ENCODE measurements at regions not wholly inside any gene's neighbourhood (a gene's known extent, or its start where the extent isn't known, plus 50 kb on each side); places are given as distances from the start of the nearest gene placed in this dataset.

DNA sequence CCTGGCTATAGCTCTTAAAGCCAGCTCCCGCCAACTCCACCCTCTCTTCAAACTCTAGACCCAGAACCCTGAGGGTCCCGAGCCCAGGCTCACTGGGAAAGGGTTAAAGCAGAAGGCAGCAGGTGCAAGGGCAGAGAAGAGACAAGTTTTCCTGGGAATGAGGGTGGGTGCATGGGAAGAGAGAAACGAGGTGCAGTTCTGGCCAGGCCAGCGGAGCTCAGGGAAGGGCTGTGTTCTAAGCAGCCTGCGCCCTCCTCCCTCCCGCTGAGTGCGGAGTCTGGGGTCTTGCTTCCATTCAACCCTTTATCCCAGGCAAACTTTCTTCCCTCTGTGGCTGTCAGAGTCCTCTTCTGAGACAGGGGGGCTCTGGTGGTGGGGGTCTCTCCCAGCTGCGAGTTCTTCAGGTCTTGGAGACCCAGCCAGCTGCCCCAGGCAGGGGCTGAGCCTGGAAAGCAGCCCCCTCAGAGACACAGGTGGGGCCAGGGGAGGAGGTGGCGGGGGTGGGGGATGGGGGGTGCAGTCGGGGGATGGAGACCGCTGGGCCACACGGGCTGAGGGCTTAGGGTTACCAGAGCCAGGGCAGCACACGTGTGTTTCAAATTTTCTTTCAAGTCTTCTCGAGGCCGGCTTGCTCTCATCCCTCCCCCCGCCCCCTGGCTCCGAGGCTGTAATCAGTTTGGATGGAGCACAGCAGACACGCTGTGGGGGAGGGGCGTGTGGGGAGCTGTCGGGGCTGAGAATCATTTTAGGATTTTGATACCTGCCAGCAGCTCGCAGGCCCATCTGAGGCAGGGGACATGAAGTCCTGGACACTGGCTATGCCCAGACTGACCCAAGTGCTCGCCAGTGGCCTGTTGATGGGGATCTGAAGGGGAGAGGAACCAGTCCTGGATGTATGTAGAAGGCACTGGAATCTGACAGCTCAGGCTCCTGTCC lies 169.6 kb upstream of the SMIM23 start:
- Histone ChIP-seq H3K4me3 (ENCODE audit: low read length) (no peak overlapping the region), H3K9me3 (ENCODE audit: control insufficient read depth in 2 of 3, low read length in 3 of 3) (no peaks in the 10 kb centered on the region), H3K4me1 (ENCODE audit: control insufficient read depth in 2 of 2, insufficient read depth in 2 of 2, low read length in 2 of 2) (no peaks in the 10 kb centered on the region), H3K36me3 (ENCODE audit: control insufficient read depth in 2 of 3, insufficient read depth in 3 of 3, low read length in 3 of 3) (no peaks in the 10 kb centered on the region), H3K27me3 (ENCODE audit: control insufficient read depth in 2 of 2, insufficient read depth in 2 of 2, low read length in 2 of 2) (no peaks in the 10 kb centered on the region), H3K27ac (ENCODE audit: low read depth, low read length) (no peak overlapping the region)
- CTCF ChIA-PET: no interaction called here
- Mint-ChIP-seq H3K9me3 (peaks cover 0 to 1% (median 0%) of the 10 kb centered on the region in 11 donors), H3K36me3 (no peaks in the 10 kb centered on the region), H3K27ac (no peak overlapping the region), H3K4me3 (no peak overlapping the region), H3K4me1 (no peaks in the 10 kb centered on the region), H3K27me3 (peaks cover 0 to 21% (median 9%) of the 10 kb centered on the region in 5 donors)
- POLR2A ChIA-PET: no interaction called here
- DNase-seq (no peak), ATAC-seq (no peak)
- intact Hi-C loops (cut with micrococcal nuclease): no loop called here

DNA sequence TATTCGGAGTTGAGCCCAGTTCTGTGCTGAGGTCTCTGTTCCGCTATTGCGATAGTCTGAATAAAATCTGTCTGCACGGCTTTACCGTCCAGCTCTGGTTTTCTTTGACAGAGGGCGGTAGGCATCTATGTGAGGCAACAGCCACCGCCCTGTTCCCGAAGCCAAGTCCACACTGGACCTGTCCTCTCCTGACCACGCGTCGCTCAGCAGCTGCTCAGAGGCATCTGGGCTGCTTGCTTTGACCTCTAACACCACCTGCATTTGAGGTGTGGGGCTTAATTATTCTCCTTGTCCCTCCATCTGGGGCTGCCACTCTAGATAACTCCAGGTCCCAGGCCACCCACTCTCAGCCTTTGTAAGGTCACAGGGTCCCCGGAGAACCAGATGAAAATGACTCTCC lies 168.4 kb upstream of the SMIM23 start:
- ATAC-seq: no peak
- POLR2A ChIA-PET: no interaction called here
- H3K4me3 Mint-ChIP-seq: no peak overlapping the region

DNA sequence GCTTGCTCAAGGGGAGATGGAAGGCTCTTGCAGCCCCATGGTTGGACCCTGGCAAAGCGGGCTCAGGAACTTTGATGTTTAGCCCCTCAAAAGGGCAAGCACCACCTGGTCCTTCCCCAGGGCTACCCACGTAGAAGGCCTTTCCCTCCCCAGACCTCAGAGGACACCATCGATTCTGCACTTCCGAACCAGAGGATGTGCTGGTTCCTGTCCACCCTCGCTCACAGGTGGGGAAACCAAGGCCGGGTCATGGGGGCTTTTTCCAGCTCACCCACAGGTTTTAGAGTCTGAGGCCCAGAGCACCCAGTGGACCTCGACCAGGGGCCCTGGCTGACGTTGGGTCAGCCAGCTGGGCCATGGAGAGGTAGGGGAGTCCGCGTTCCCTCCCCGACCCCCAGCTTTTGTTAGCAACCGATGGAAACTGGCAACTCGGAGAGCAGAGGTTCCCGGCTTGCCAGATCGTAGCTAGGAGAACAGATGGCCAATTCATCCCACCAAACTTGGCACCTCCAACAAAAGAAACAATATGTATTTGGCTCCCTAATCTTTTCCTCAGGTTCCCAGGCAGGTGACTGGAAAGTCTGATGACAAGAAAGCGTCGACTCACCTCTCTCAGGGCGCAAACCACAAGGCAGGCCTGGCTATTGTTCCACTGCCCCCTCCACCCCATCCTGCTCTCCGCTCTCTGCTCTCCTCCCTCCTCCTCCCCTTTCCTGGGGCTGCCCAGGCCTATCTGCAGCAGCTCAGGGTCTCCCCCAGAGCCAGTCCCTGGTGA lies 167.6 kb upstream of the SMIM23 start:
- no peaks in the 10 kb centered on the region for H3K36me3 Mint-ChIP-seq
- ATAC-seq (no peak), DNase-seq (no peak)
- POLR2A ChIA-PET: no interaction called here
- Histone ChIP-seq H3K4me3 (ENCODE audit: low read length) (no peak overlapping the region), H3K27me3 (ENCODE audit: control insufficient read depth in 2 of 2, insufficient read depth in 2 of 2, low read length in 2 of 2) (no peaks in the 10 kb centered on the region), H3K27ac (ENCODE audit: low read depth, low read length) (no peak overlapping the region), H3K36me3 (ENCODE audit: control insufficient read depth in 2 of 3, insufficient read depth in 3 of 3, low read length in 3 of 3) (no peaks in the 10 kb centered on the region), H3K9me3 (ENCODE audit: control insufficient read depth in 2 of 3, low read length in 3 of 3) (no peaks in the 10 kb centered on the region), H3K4me1 (ENCODE audit: control insufficient read depth in 2 of 2, insufficient read depth in 2 of 2, low read length in 2 of 2) (no peaks in the 10 kb centered on the region)
- intact Hi-C loops (cut with micrococcal nuclease): no loop called here
- CTCF ChIA-PET: no interaction called here
- peaks cover 0 to 4% (median 0%) of the 10 kb centered on the region in 7 donors for H3K4me1 Mint-ChIP-seq
- H3K27me3 Mint-ChIP-seq: peaks cover 0 to 13% (median 8%) of the 10 kb centered on the region in 5 donors
- H3K9me3 Mint-ChIP-seq: peaks cover 0 to 1% (median 0%) of the 10 kb centered on the region in 11 donors
- H3K27ac Mint-ChIP-seq: no peak overlapping the region
- no peak overlapping the region for H3K4me3 Mint-ChIP-seq

More for the DNA sequence above, 168.4 kb upstream of the SMIM23 start:
- H3K4me1 ChIP-seq (ENCODE audit: control insufficient read depth in 2 of 2, insufficient read depth in 2 of 2, low read length in 2 of 2): no peaks in the 10 kb centered on the region
- no peaks in the 10 kb centered on the region for H3K27me3 ChIP-seq (ENCODE audit: control insufficient read depth in 2 of 2, insufficient read depth in 2 of 2, low read length in 2 of 2)
- intact Hi-C loops (cut with micrococcal nuclease): no loop called here
- no peaks in the 10 kb centered on the region for H3K9me3 ChIP-seq (ENCODE audit: control insufficient read depth in 2 of 3, low read length in 3 of 3)
- Mint-ChIP-seq H3K36me3 (no peaks in the 10 kb centered on the region), H3K27me3 (peaks cover 0 to 19% (median 9%) of the 10 kb centered on the region in 5 donors), H3K4me1 (peaks cover 0 to 4% (median 0%) of the 10 kb centered on the region in 7 donors), H3K27ac (peak overlapping the region in 1 of 9 donors; percentile 66), H3K9me3 (peaks cover 0 to 1% (median 0%) of the 10 kb centered on the region in 11 donors)
- H3K27ac ChIP-seq (ENCODE audit: low read depth, low read length): no peak overlapping the region
- no peaks in the 10 kb centered on the region for H3K36me3 ChIP-seq (ENCODE audit: control insufficient read depth in 2 of 3, insufficient read depth in 3 of 3, low read length in 3 of 3)
- no peak overlapping the region for H3K4me3 ChIP-seq (ENCODE audit: low read length)
- CTCF ChIA-PET: no interaction called here
- no peak for DNase-seq

DNA sequence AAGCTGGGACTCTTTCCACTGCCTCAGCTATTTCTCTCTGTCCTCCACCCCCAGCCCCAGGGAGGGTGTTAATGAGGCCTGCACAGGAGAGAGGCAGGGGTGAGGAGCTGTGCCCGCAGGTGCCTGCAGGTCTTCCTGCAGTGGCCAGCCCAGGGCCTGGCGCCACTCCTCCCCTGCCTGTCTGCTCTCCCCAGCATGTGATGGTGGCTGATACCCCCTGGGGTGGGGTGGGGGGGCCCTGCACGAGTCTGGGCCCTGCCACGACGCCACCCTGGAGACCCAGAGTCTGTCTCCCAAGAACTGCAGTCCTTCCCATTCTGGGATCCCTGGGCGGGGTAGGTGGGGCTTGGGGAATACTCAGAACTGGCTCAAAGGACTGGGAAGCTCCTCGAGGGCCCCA lies 166.4 kb upstream of the SMIM23 start:
- no peaks in the 10 kb centered on the region for H3K36me3 ChIP-seq (ENCODE audit: control insufficient read depth in 2 of 3, insufficient read depth in 3 of 3, low read length in 3 of 3)
- ChIA-PET CTCF (no interaction called here), POLR2A (no interaction called here)
- intact Hi-C loops (cut with micrococcal nuclease): no loop called here
- H3K4me1 ChIP-seq (ENCODE audit: control insufficient read depth in 2 of 2, insufficient read depth in 2 of 2, low read length in 2 of 2): no peaks in the 10 kb centered on the region
- Mint-ChIP-seq H3K27me3 (peaks cover 0 to 10% (median 7%) of the 10 kb centered on the region in 5 donors), H3K4me1 (peaks cover 0 to 4% (median 0%) of the 10 kb centered on the region in 7 donors), H3K36me3 (no peaks in the 10 kb centered on the region), H3K9me3 (peaks cover 0 to 1% (median 0%) of the 10 kb centered on the region in 11 donors), H3K27ac (no peak overlapping the region), H3K4me3 (no peak overlapping the region)
- no peaks in the 10 kb centered on the region for H3K27me3 ChIP-seq (ENCODE audit: control insufficient read depth in 2 of 2, insufficient read depth in 2 of 2, low read length in 2 of 2)
- H3K4me3 ChIP-seq (ENCODE audit: low read length): no peak overlapping the region
- ATAC-seq (no peak), DNase-seq (no peak)
- no peak overlapping the region for H3K27ac ChIP-seq (ENCODE audit: low read depth, low read length)
- no peaks in the 10 kb centered on the region for H3K9me3 ChIP-seq (ENCODE audit: control insufficient read depth in 2 of 3, low read length in 3 of 3)

DNA sequence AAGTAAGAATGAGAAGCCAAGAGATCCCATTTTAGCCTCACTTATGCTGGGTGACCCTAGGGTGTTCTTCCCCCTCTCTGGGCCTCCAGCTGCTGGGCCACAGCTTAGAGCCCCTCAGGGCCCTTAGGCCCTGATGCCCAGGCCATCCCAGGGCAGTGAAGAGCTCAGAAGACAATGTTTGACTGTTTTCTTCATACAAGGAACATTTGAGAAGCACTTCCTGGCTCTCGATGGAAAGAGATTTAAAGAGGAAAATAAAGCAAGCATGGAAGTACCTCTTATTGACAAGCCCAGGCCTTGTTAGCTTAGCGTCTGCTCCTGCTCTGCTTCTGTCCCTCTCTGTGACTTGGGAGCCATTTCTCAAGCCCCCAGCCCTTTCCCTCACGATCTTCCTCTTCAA lies 165.9 kb upstream of the SMIM23 start:
- peaks cover 0 to 1% (median 0%) of the 10 kb centered on the region in 11 donors for H3K9me3 Mint-ChIP-seq
- CTCF ChIA-PET: no interaction called here
- peaks cover 0 to 4% (median 0%) of the 10 kb centered on the region in 7 donors for H3K4me1 Mint-ChIP-seq
- H3K4me3 Mint-ChIP-seq: no peak overlapping the region
- no peak overlapping the region for H3K27ac Mint-ChIP-seq
- no peaks in the 10 kb centered on the region for H3K36me3 Mint-ChIP-seq
- no peak for DNase-seq
- no peak for ATAC-seq
- H3K9me3 ChIP-seq (ENCODE audit: control insufficient read depth in 2 of 3, low read length in 3 of 3): no peaks in the 10 kb centered on the region
- no peak overlapping the region for H3K4me3 ChIP-seq (ENCODE audit: low read length)
- no peak overlapping the region for H3K27ac ChIP-seq (ENCODE audit: low read depth, low read length)
- H3K4me1 ChIP-seq (ENCODE audit: control insufficient read depth in 2 of 2, insufficient read depth in 2 of 2, low read length in 2 of 2): no peaks in the 10 kb centered on the region
- POLR2A ChIA-PET: no interaction called here
- no peaks in the 10 kb centered on the region for H3K36me3 ChIP-seq (ENCODE audit: control insufficient read depth in 2 of 3, insufficient read depth in 3 of 3, low read length in 3 of 3)
- peaks cover 0 to 10% (median 7%) of the 10 kb centered on the region in 5 donors for H3K27me3 Mint-ChIP-seq
- intact Hi-C loops (cut with micrococcal nuclease): no loop called here
- H3K27me3 ChIP-seq (ENCODE audit: control insufficient read depth in 2 of 2, insufficient read depth in 2 of 2, low read length in 2 of 2): no peaks in the 10 kb centered on the region

DNA sequence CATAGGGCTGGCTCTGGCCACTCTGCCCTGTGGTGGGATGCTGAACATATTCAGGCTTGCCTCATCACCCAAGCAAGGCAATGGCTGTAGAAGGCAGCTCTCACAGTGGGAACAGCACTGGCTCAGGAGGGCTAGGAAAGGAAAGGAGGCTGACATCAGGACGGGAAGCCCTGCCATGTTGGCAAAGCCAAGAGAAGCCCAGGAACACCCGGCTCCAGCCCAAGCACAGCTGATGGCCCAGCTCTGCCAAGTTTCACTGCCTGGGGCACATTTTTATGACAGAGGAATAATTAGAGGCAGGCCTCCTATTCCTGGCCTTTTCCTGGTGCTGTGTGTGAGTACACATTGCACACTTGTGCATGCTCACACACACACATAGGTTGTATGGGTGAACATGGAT lies 163.6 kb upstream of the SMIM23 start:
- H3K9me3 ChIP-seq (ENCODE audit: control insufficient read depth in 2 of 3, low read length in 3 of 3): no peaks in the 10 kb centered on the region
- POLR2A ChIA-PET: no interaction called here
- H3K4me3 ChIP-seq (ENCODE audit: low read length): no peak overlapping the region
- H3K4me1 ChIP-seq (ENCODE audit: control insufficient read depth in 2 of 2, insufficient read depth in 2 of 2, low read length in 2 of 2): no peaks in the 10 kb centered on the region
- Mint-ChIP-seq H3K27ac (no peak overlapping the region), H3K36me3 (no peaks in the 10 kb centered on the region), H3K4me1 (peaks cover 0 to 4% (median 0%) of the 10 kb centered on the region in 7 donors), H3K9me3 (peaks cover 0 to 3% (median 0%) of the 10 kb centered on the region in 11 donors), H3K27me3 (peaks cover 0 to 12% (median 7%) of the 10 kb centered on the region in 5 donors), H3K4me3 (no peak overlapping the region)
- DNase-seq (no peak), ATAC-seq (no peak)
- H3K27ac ChIP-seq (ENCODE audit: low read depth, low read length): no peak overlapping the region
- H3K27me3 ChIP-seq (ENCODE audit: control insufficient read depth in 2 of 2, insufficient read depth in 2 of 2, low read length in 2 of 2): no peaks in the 10 kb centered on the region
- CTCF ChIA-PET: no interaction called here
- intact Hi-C loops (cut with micrococcal nuclease): no loop called here
- no peaks in the 10 kb centered on the region for H3K36me3 ChIP-seq (ENCODE audit: control insufficient read depth in 2 of 3, insufficient read depth in 3 of 3, low read length in 3 of 3)
